H9 (cell line): ENCODE measurements at regions not wholly inside any gene's neighbourhood (a gene's known extent, or its start where the extent isn't known, plus 50 kb on each side); places are given as distances from the start of the nearest gene placed in this dataset.
"Not testable (repeated sequence)": the region's sequence is repeated elsewhere in the genome, so short reads cannot be mapped to it uniquely, and the experiment has no call there.

Experiments
- DNase-seq: peaks from one replicate; pipeline ENCODE4 v3.0.0-alpha.2; 2017
- H2AFZ ChIP-seq: one replicate; pipeline ENCODE4 v1.6.1; 2013; ENCODE audit warnings: mild to moderate bottlenecking, low read length, control low read depth, moderate library complexity
- H2AK5ac ChIP-seq: 2 replicates; pipeline ENCODE4 v1.6.1; 2013; ENCODE audit warnings: low read length, control low read depth, mixed read lengths; ENCODE audit not compliant: insufficient read length
- H2BK120ac ChIP-seq: one replicate; pipeline ENCODE4 v1.6.1; 2013; ENCODE audit warnings: low read depth, mild to moderate bottlenecking, low read length, control low read depth, inconsistent platforms; ENCODE audit not compliant: poor library complexity, severe bottlenecking
- H2BK12ac ChIP-seq: 2 replicates; pipeline ENCODE4 v1.6.1; 2013; ENCODE audit warnings: low read length, control low read depth, mixed read lengths, low read depth; ENCODE audit not compliant: insufficient read length
- H2BK15ac ChIP-seq: 2 replicates; pipeline ENCODE4 v1.6.1; 2013; ENCODE audit warnings: low read depth, low read length, control low read depth
- H2BK20ac ChIP-seq: one replicate; pipeline ENCODE4 v1.6.1; 2013; ENCODE audit warnings: low read depth, mild to moderate bottlenecking, low read length, control low read depth, inconsistent platforms; ENCODE audit not compliant: poor library complexity, severe bottlenecking
- H2BK5ac ChIP-seq: 2 replicates; pipeline ENCODE4 v1.6.1; 2013; ENCODE audit warnings: low read length, control low read depth, mixed read lengths; ENCODE audit not compliant: insufficient read length
- H3K14ac ChIP-seq: 2 replicates; pipeline ENCODE4 v1.6.1; 2013; ENCODE audit warnings: low read length, control low read depth; ENCODE audit not compliant: insufficient read depth
- H3K18ac ChIP-seq: 2 replicates; pipeline ENCODE4 v1.6.1; 2013; ENCODE audit warnings: low read depth, mild to moderate bottlenecking, mixed read lengths, low read length, control low read depth; ENCODE audit not compliant: insufficient read length
- H3K23ac ChIP-seq: 2 replicates; pipeline ENCODE4 v1.6.1; 2013; ENCODE audit warnings: low read length, control low read depth, mixed read lengths, low read depth; ENCODE audit not compliant: insufficient read length
- H3K23me2 ChIP-seq: 2 replicates; pipeline ENCODE4 v1.6.1; 2013; ENCODE audit warnings: low read depth, mild to moderate bottlenecking, mixed read lengths, low read length, control low read depth; ENCODE audit not compliant: insufficient read length, poor library complexity, severe bottlenecking
- H3K27ac ChIP-seq: 2 replicates; pipeline ENCODE4 v1.5.1; 2013; ENCODE audit warnings: low read length, control low read depth, mixed read lengths, low read depth; ENCODE audit not compliant: insufficient read length
- H3K27me3 ChIP-seq: 2 replicates; pipeline ENCODE4 v1.6.1; 2013; ENCODE audit warnings: low read length, control low read depth, inconsistent platforms; ENCODE audit not compliant: insufficient read depth
- H3K4ac ChIP-seq: 2 replicates; pipeline ENCODE4 v1.6.1; 2013; ENCODE audit warnings: low read depth, mild to moderate bottlenecking, control low read depth, inconsistent platforms, low read length, moderate library complexity
- H3K4me1 ChIP-seq: 2 replicates; pipeline ENCODE4 v1.6.1; 2013; ENCODE audit warnings: low read length, control low read depth, inconsistent platforms; ENCODE audit not compliant: insufficient read depth
- H3K4me2 ChIP-seq: 2 replicates; pipeline ENCODE4 v1.6.1; 2013; ENCODE audit warnings: low read length, control low read depth, mixed read lengths; ENCODE audit not compliant: insufficient read length, insufficient read depth
- H3K56ac ChIP-seq: 2 replicates; pipeline ENCODE4 v1.6.1; 2013; ENCODE audit warnings: low read depth, mild to moderate bottlenecking, mixed read lengths, low read length, control low read depth; ENCODE audit not compliant: insufficient read length
- H3K79me1 ChIP-seq: 2 replicates; pipeline ENCODE4 v1.6.1; 2013; ENCODE audit warnings: low read depth, mild to moderate bottlenecking, moderate library complexity, low read length, control low read depth, inconsistent platforms; ENCODE audit not compliant: insufficient read depth, poor library complexity, severe bottlenecking
- H3K79me2 ChIP-seq: 2 replicates; pipeline ENCODE4 v1.6.1; 2013; ENCODE audit warnings: low read length, control low read depth, inconsistent platforms; ENCODE audit not compliant: insufficient read depth
- H3K9ac ChIP-seq: 2 replicates; pipeline ENCODE4 v1.6.1; 2013; ENCODE audit warnings: low read length, control low read depth, mixed read lengths; ENCODE audit not compliant: insufficient read length; ENCODE audit errors: extremely low read depth
- H3K9me3 ChIP-seq: one replicate; pipeline ENCODE4 v1.6.1; 2013; ENCODE audit warnings: low read depth, low read length, inconsistent platforms; ENCODE audit not compliant: control insufficient read depth
- H3T11ph ChIP-seq: one replicate; pipeline ENCODE4 v1.6.1; 2013; ENCODE audit warnings: mild to moderate bottlenecking, low read length, control low read depth, inconsistent platforms
- H4K20me1 ChIP-seq: one replicate; pipeline ENCODE4 v1.6.1; 2013; ENCODE audit not compliant: control insufficient read depth, insufficient read length, insufficient read depth
- H4K5ac ChIP-seq: 2 replicates; pipeline ENCODE4 v1.6.1; 2013; ENCODE audit warnings: low read depth, mild to moderate bottlenecking, mixed read lengths, low read length, control low read depth; ENCODE audit not compliant: insufficient read length
- H4K8ac ChIP-seq: replicated peaks from 2 replicates; pipeline ENCODE4 v1.6.1; 2013; ENCODE audit warnings: low read length, control low read depth, mixed read lengths, low read depth; ENCODE audit not compliant: insufficient read length
- H4K91ac ChIP-seq: 2 replicates; pipeline ENCODE4 v1.6.1; 2013; ENCODE audit warnings: low read depth, mild to moderate bottlenecking, moderate library complexity, mixed read lengths, low read length, control low read depth; ENCODE audit not compliant: insufficient read length
- H3K27ac Mint-ChIP-seq, 3 experiments: 2 replicates in 2 of 3; 3 replicates in 1 of 3; pipeline ENCODE4 v1.8.0; 2020 to 2021; ENCODE audit warnings: mixed read lengths in 3 of 3, mild to moderate bottlenecking in 1 of 3, moderate library complexity in 1 of 3
- H3K27me3 Mint-ChIP-seq: 2 replicates; pipeline ENCODE4 v1.8.0; 2021; ENCODE audit warnings: low read depth, mild to moderate bottlenecking, moderate library complexity, mixed read lengths
- H3K36me3 Mint-ChIP-seq, 3 experiments: 2 replicates in 2 of 3; 3 replicates in 1 of 3; pipeline ENCODE4 v1.8.0; 2020 to 2021; ENCODE audit warnings: low read depth in 3 of 3, mixed read lengths in 3 of 3; ENCODE audit not compliant: insufficient read depth in 1 of 3
- H3K4me1 Mint-ChIP-seq, 2 experiments: 2 replicates each; pipeline ENCODE4 v1.8.0; 2020; ENCODE audit warnings: mixed read lengths in 2 of 2
- H3K4me3 Mint-ChIP-seq, 2 experiments: 2 replicates in 1 of 2; 3 replicates in 1 of 2; pipeline ENCODE4 v1.8.0; 2020 to 2021; ENCODE audit warnings: mild to moderate bottlenecking in 2 of 2, mixed read lengths in 2 of 2, moderate library complexity in 1 of 2
- H3K9me3 Mint-ChIP-seq, 2 experiments: 2 replicates in 1 of 2; 3 replicates in 1 of 2; pipeline ENCODE4 v1.8.0; 2020; ENCODE audit warnings: mild to moderate bottlenecking in 2 of 2, mixed read lengths in 2 of 2, moderate library complexity in 1 of 2
- WGBS: extraction: QIAGEN DNeasy Blood & Tissue Kit; methylation state at CpG from one replicate; pipeline ENCODE4 v1.1.7; 2013; ENCODE audit warnings: missing lambda C conversion rate, low lambda C conversion rate, mixed read lengths; ENCODE audit not compliant: insufficient read length; ENCODE audit errors: extremely low coverage; 5-methylcytosine and 5-hydroxymethylcytosine counted together

DNA sequence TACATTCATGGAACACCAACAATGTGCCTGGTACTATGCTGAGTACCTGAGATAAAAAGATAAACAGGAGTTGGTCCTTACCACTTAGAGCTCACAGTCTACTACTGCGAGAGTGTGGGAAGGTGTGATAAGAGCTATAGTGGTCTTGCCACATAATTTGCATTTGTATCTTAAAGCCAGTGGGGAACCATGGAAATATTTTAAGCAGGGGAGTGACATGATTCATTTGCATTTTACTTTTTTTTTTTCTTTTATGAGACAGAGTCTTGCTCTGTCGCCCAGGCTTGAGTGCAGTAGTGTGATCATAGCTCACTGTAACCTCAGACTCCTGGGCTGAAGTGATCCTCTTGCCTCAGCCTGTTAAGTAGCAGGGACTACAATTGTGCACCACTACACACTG lies 53.6 kb downstream of the SRGAP2 start:
- not testable (repeated sequence) for H3K79me2 ChIP-seq, H3K14ac ChIP-seq, H4K5ac ChIP-seq, H3K9me3 ChIP-seq, DNase-seq, H2BK20ac ChIP-seq, H3K36me3 Mint-ChIP-seq, H4K20me1 ChIP-seq, H3K9ac ChIP-seq, H3K27me3 Mint-ChIP-seq, H2BK5ac ChIP-seq, H3K18ac ChIP-seq, H3K4me3 Mint-ChIP-seq, H3K4me1 Mint-ChIP-seq, H3K27me3 ChIP-seq, H3K27ac ChIP-seq, H3K23ac ChIP-seq, H3K4ac ChIP-seq, H3K4me1 ChIP-seq, H3K79me1 ChIP-seq, H4K91ac ChIP-seq, H2BK12ac ChIP-seq, H3K9me3 Mint-ChIP-seq, H2BK15ac ChIP-seq, H3K27ac Mint-ChIP-seq, H2BK120ac ChIP-seq, H3T11ph ChIP-seq, H3K23me2 ChIP-seq, H3K4me2 ChIP-seq, H4K8ac ChIP-seq, H2AFZ ChIP-seq, H2AK5ac ChIP-seq, H3K56ac ChIP-seq
- no CpG with 5 or more reads among the region's 2 CpGs for WGBS

DNA sequence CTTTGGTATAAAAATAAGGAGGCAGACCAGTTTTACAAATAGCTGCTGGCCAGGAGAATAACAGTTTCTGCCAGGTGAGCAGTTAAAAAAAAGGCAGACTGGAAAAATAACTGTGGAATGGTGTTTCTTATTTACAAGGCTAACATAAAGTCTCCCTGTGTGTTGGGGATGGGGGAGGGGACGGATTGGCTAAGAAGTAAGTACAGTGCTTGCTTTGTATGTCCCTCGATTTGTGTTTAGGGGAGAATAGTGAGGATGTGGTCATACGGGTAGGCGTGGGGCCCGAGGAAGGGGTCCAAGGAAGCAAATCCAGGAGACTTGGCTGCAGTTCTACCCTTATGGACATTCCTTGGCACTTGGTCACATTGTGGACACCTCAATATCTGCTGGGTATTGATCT lies 58.1 kb downstream of the SRGAP2 start:
- not testable (repeated sequence) for H3K27ac ChIP-seq, H2BK15ac ChIP-seq, H3K9me3 Mint-ChIP-seq

More for the DNA sequence above, 58.1 kb downstream of the SRGAP2 start:
- H3K4ac ChIP-seq, H2BK120ac ChIP-seq, H3K79me1 ChIP-seq, H2BK20ac ChIP-seq, H3K27ac Mint-ChIP-seq, H3K18ac ChIP-seq, H3K79me2 ChIP-seq, H3K23ac ChIP-seq, H3T11ph ChIP-seq, H3K4me3 Mint-ChIP-seq, H2AK5ac ChIP-seq, H3K27me3 ChIP-seq, H4K20me1 ChIP-seq, H3K4me2 ChIP-seq, H4K8ac ChIP-seq, H3K27me3 Mint-ChIP-seq, H2BK12ac ChIP-seq, H3K14ac ChIP-seq, DNase-seq, H3K36me3 Mint-ChIP-seq, H4K5ac ChIP-seq, H3K23me2 ChIP-seq, H3K9ac ChIP-seq, H3K4me1 ChIP-seq, H2BK5ac ChIP-seq, H4K91ac ChIP-seq, H3K56ac ChIP-seq, H2AFZ ChIP-seq, H3K9me3 ChIP-seq, H3K4me1 Mint-ChIP-seq: not testable (repeated sequence)
- no CpG with 5 or more reads among the region's 5 CpGs for WGBS
